ENCODE measurements at regions not wholly inside any gene's neighbourhood (a gene's known extent, or its start where the extent isn't known, plus 50 kb on each side); places are given as distances from the start of the nearest gene placed in this dataset.
"Not testable (repeated sequence)": the region's sequence is repeated elsewhere in the genome, so short reads cannot be mapped to it uniquely, and the experiment has no call there.

GRCh38 chr5:44993286-44993685 lies 184.5 kb downstream of the MRPS30 start:
- TF ChIP-seq CTCF (IDR thresholded peaks at IDR 0.05; ENCODE audit: control extremely low read depth, extremely low read depth): no peak
- Histone ChIP-seq H3K4me3 (no peak overlapping the region), H3K9ac (ENCODE audit: insufficient read depth in 1 of 2, low read length in 2 of 2) (no peak overlapping the region), H3K27ac (ENCODE audit: low read depth in 1 of 2, low read length in 1 of 2) (no peak overlapping the region), H3K27me3 (ENCODE audit: control insufficient read depth in 3 of 3, insufficient read depth in 3 of 3, low read length in 2 of 3) (no peaks in the 10 kb centered on the region), H3K4me1 (ENCODE audit: control insufficient read depth in 5 of 5, insufficient read depth in 5 of 5, low read length in 5 of 5) (no peaks in the 10 kb centered on the region), H3K9me3 (ENCODE audit: control insufficient read depth in 4 of 4, insufficient read depth in 3 of 4, low read length in 3 of 4) (peaks cover 0 to 14% (median 3%) of the 10 kb centered on the region in 4 donors), H3K36me3 (ENCODE audit: control insufficient read depth in 4 of 4, insufficient read depth in 4 of 4, low read length in 4 of 4) (no peaks in the 10 kb centered on the region)
- WGBS, 2 donors: 74 to 79% methylated on average over 1 of the region's 1 CpG
- no peak for DNase-seq
- no peak for ATAC-seq (ENCODE audit: insufficient read depth, low FRiP score)

GRCh38 chr5:44997506-44997905 lies 188.8 kb downstream of the MRPS30 start:
- no peaks in the 10 kb centered on the region for H3K9me3 ChIP-seq (ENCODE audit: control insufficient read depth in 4 of 4, insufficient read depth in 3 of 4, low read length in 3 of 4)
- H3K36me3 ChIP-seq (ENCODE audit: control insufficient read depth in 4 of 4, insufficient read depth in 4 of 4, low read length in 4 of 4): no peaks in the 10 kb centered on the region
- DNase-seq: no peak
- ATAC-seq (ENCODE audit: insufficient read depth, low FRiP score): no peak
- H3K27ac ChIP-seq (ENCODE audit: low read depth in 1 of 2, low read length in 1 of 2): no peak overlapping the region
- H3K9ac ChIP-seq (ENCODE audit: insufficient read depth in 1 of 2, low read length in 2 of 2): no peak overlapping the region
- WGBS, 2 donors: 90 to 92% methylated on average over 1 of the region's 1 CpG
- H3K4me1 ChIP-seq (ENCODE audit: control insufficient read depth in 5 of 5, insufficient read depth in 5 of 5, low read length in 5 of 5): no peaks in the 10 kb centered on the region
- H3K4me3 ChIP-seq: no peak overlapping the region
- H3K27me3 ChIP-seq (ENCODE audit: control insufficient read depth in 3 of 3, insufficient read depth in 3 of 3, low read length in 2 of 3): no peaks in the 10 kb centered on the region
- TF ChIP-seq CTCF (IDR thresholded peaks at IDR 0.05; ENCODE audit: control extremely low read depth, extremely low read depth): no peak

GRCh38 chr5:45007102-45007501 lies 198.4 kb downstream of the MRPS30 start:
- not testable (repeated sequence) for H3K36me3 ChIP-seq (ENCODE audit: control insufficient read depth in 4 of 4, insufficient read depth in 4 of 4, low read length in 4 of 4); H3K27ac ChIP-seq (ENCODE audit: low read depth in 1 of 2, low read length in 1 of 2); ATAC-seq (ENCODE audit: insufficient read depth, low FRiP score); H3K4me1 ChIP-seq (ENCODE audit: control insufficient read depth in 5 of 5, insufficient read depth in 5 of 5, low read length in 5 of 5); DNase-seq; H3K9me3 ChIP-seq (ENCODE audit: control insufficient read depth in 4 of 4, insufficient read depth in 3 of 4, low read length in 3 of 4); H3K4me3 ChIP-seq; H3K27me3 ChIP-seq (ENCODE audit: control insufficient read depth in 3 of 3, insufficient read depth in 3 of 3, low read length in 2 of 3); H3K9ac ChIP-seq (ENCODE audit: insufficient read depth in 1 of 2, low read length in 2 of 2)
- WGBS, 2 donors: 85 to 93% methylated on average over 6 of the region's 6 CpGs

GRCh38 chr5:45017568-45017967 lies 208.8 kb downstream of the MRPS30 start:
- no peaks in the 10 kb centered on the region for H3K4me1 ChIP-seq (ENCODE audit: control insufficient read depth in 5 of 5, insufficient read depth in 5 of 5, low read length in 5 of 5)
- H3K27ac ChIP-seq (ENCODE audit: low read depth in 1 of 2, low read length in 1 of 2): no peak overlapping the region
- DNase-seq (no peak), ATAC-seq (ENCODE audit: insufficient read depth, low FRiP score) (no peak)
- H3K9me3 ChIP-seq (ENCODE audit: control insufficient read depth in 4 of 4, insufficient read depth in 3 of 4, low read length in 3 of 4): no peaks in the 10 kb centered on the region
- no peaks in the 10 kb centered on the region for H3K27me3 ChIP-seq (ENCODE audit: control insufficient read depth in 3 of 3, insufficient read depth in 3 of 3, low read length in 2 of 3)
- no peak overlapping the region for H3K4me3 ChIP-seq
- TF ChIP-seq CTCF (IDR thresholded peaks at IDR 0.05; ENCODE audit: control extremely low read depth, extremely low read depth): no peak
- 80 to 82% methylated on average over 4 of the region's 4 CpGs for WGBS, 2 donors
- no peaks in the 10 kb centered on the region for H3K36me3 ChIP-seq (ENCODE audit: control insufficient read depth in 4 of 4, insufficient read depth in 4 of 4, low read length in 4 of 4)
- H3K9ac ChIP-seq (ENCODE audit: insufficient read depth in 1 of 2, low read length in 2 of 2): no peak overlapping the region

Measured in lung (tissue), 11 donors.